Vagina (tissue), 2 donors: ENCODE measurements at regions not wholly inside any gene's neighbourhood (a gene's known extent, or its start where the extent isn't known, plus 50 kb on each side); places are given as distances from the start of the nearest gene placed in this dataset.

Experiments
- POLR2A ChIP-seq, 2 donors: fragments of 450-650 bp; IDR thresholded peaks; one replicate each; pipeline ENCODE4 v1.6.1; 2017; ENCODE audit warnings: antibody characterized with exemption in 2 of 2, mild to moderate bottlenecking in 2 of 2, moderate library complexity in 2 of 2
- POLR2AphosphoS5 ChIP-seq, 2 donors: sonication (generic); formaldehyde crosslinking; IDR thresholded peaks; one replicate each; pipeline ENCODE4 v1.9.0; 2017; ENCODE audit warnings: antibody characterized with exemption in 2 of 2, mild to moderate bottlenecking in 2 of 2, low read depth in 1 of 2; ENCODE audit not compliant: insufficient read depth in 1 of 2

DNA sequence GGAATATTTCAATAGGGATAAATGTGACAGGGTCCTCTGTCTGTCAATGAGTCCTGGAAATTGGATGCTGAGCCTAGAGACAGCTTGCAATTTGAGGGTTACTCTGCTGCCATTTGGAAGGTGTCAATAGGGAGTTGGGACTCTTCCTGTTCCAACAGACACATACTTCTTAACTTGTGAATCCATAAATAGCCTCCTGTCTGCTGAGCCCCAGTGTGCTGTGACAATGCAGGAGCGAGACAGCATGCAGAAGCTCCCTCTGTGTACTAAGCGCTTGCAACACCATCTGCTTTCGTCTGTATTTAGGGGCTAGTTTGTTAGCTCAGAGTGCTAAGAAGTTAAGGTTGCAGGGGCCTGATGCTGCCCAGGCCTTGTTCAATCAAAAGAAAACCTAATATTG, 58.5 kb upstream of the GPR12 start:
- TF ChIP-seq POLR2AphosphoS5 (IDR thresholded peaks at IDR 0.05; ENCODE audit: insufficient read depth in 1 of 2, low read depth in 1 of 2) = no peak
- no peak for TF ChIP-seq POLR2A (IDR thresholded peaks at IDR 0.05)
